GM23338 (cell line): ENCODE measurements at regions not wholly inside any gene's neighbourhood (a gene's known extent, or its start where the extent isn't known, plus 50 kb on each side); places are given as distances from the start of the nearest gene placed in this dataset.

Experiments used
- ATAC-seq: fragments of 200-7000 bp; cut with Tn5 transposase; 3 replicates; pipeline ENCODE4 v1.9.1; 2020
- DNase-seq: peaks from one replicate; pipeline ENCODE4 v3.0.0-alpha.2; 2015; ENCODE audit warnings: low spot score
- H2AFZ ChIP-seq: fragments of 200-600 bp; sonication (generic); 2 replicates; pipeline ENCODE4 v1.8.0; 2016; ENCODE audit warnings: antibody characterized with exemption, mild to moderate bottlenecking, moderate library complexity
- H3F3A ChIP-seq: fragments of 200-600 bp; sonication (generic); replicated peaks from 2 replicates; pipeline ENCODE4 v1.8.0; 2017; ENCODE audit warnings: antibody characterized with exemption, mixed run types, low read depth
- H3K27ac ChIP-seq: fragments of 200-600 bp; sonication (generic); 2 replicates; pipeline ENCODE4 v1.6.1; 2016; ENCODE audit warnings: low read depth
- H3K27me3 ChIP-seq: fragments of 200-600 bp; sonication (generic); 2 replicates; pipeline ENCODE4 v1.8.0; 2016; ENCODE audit warnings: mild to moderate bottlenecking, mixed run types, moderate library complexity; ENCODE audit not compliant: insufficient read depth
- H3K36me3 ChIP-seq: fragments of 200-600 bp; sonication (generic); 2 replicates; pipeline ENCODE4 v1.8.0; 2016; ENCODE audit warnings: mild to moderate bottlenecking; ENCODE audit not compliant: insufficient read depth
- H3K4me1 ChIP-seq: fragments of 200-600 bp; sonication (generic); 2 replicates; pipeline ENCODE4 v1.8.0; 2016; ENCODE audit warnings: mild to moderate bottlenecking, moderate library complexity; ENCODE audit not compliant: insufficient read depth
- H3K4me2 ChIP-seq: fragments of 200-600 bp; sonication (generic); 2 replicates; pipeline ENCODE4 v1.7.1; 2017; ENCODE audit warnings: mixed run types
- H3K4me3 ChIP-seq: fragments of 200-600 bp; sonication (generic); 2 replicates; pipeline ENCODE4 v1.6.1; 2016; ENCODE audit warnings: mixed run types
- H3K79me2 ChIP-seq: fragments of 200-600 bp; sonication (generic); replicated peaks from 2 replicates; pipeline ENCODE4 v1.8.0; 2017; ENCODE audit warnings: mild to moderate bottlenecking; ENCODE audit not compliant: insufficient read depth
- H3K9me2 ChIP-seq: fragments of 200-600 bp; sonication (generic); 2 replicates; pipeline ENCODE4 v1.8.0; 2017; ENCODE audit not compliant: insufficient read depth
- H4K20me1 ChIP-seq: fragments of 200-600 bp; sonication (generic); replicated peaks from 2 replicates; pipeline ENCODE4 v1.8.0; 2017; ENCODE audit warnings: mild to moderate bottlenecking; ENCODE audit not compliant: insufficient read depth
- H3K27ac Mint-ChIP-seq: 2 replicates; pipeline ENCODE4 v1.8.0; 2020; ENCODE audit warnings: inconsistent platforms, mild to moderate bottlenecking, moderate library complexity, mixed read lengths
- H3K27me3 Mint-ChIP-seq: 3 replicates; pipeline ENCODE4 v1.8.0; 2022; ENCODE audit warnings: low read depth, mild to moderate bottlenecking, moderate library complexity, mixed read lengths, inconsistent platforms; ENCODE audit not compliant: insufficient read depth, poor library complexity
- H3K36me3 Mint-ChIP-seq: 3 replicates; pipeline ENCODE4 v1.8.0; 2021; ENCODE audit warnings: low read depth, mild to moderate bottlenecking, inconsistent platforms, moderate library complexity, mixed read lengths
- H3K4me1 Mint-ChIP-seq: 3 replicates; pipeline ENCODE4 v1.8.0; 2020; ENCODE audit warnings: mild to moderate bottlenecking, inconsistent platforms, mixed read lengths
- H3K4me3 Mint-ChIP-seq: 3 replicates; pipeline ENCODE4 v1.8.0; 2021; ENCODE audit warnings: moderate library complexity, mild to moderate bottlenecking, inconsistent platforms, mixed read lengths
- H3K9me3 Mint-ChIP-seq: 3 replicates; pipeline ENCODE4 v1.8.0; 2020; ENCODE audit warnings: moderate library complexity, mild to moderate bottlenecking, inconsistent platforms, mixed read lengths
- CREB1 ChIP-seq: fragments of 250-450 bp; sonication (Bioruptor Pico); IDR thresholded peaks from 2 replicates; pipeline ENCODE4 v1.5.0; 2020; ENCODE audit warnings: low read depth, mild to moderate bottlenecking, moderate library complexity
- CTCF ChIP-seq, 2 experiments: fragments of 200-600 bp in 1 of 2; sonication (generic) in 1 of 2; conservative IDR thresholded peaks; 2 replicates each; pipeline versions ENCODE4 v1.5.1 to v1.6.1; 2016 to 2017; ENCODE audit warnings: antibody characterized with exemption in 2 of 2, low read depth in 2 of 2, mild to moderate bottlenecking in 2 of 2, moderate library complexity in 1 of 2
- ETS1 ChIP-seq: IDR thresholded peaks from 2 replicates; pipeline ENCODE4 v1.6.1; 2016; ENCODE audit warnings: antibody characterized with exemption
- EZH2 ChIP-seq: fragments of 200-600 bp; sonication (generic); IDR thresholded peaks from one replicate; pipeline ENCODE4 v1.8.0; 2017; ENCODE audit warnings: antibody characterized with exemption, mild to moderate bottlenecking, low read depth; ENCODE audit not compliant: unreplicated experiment
- EZH2phosphoT487 ChIP-seq: fragments of 200-600 bp; sonication (generic); IDR thresholded peaks from one replicate; pipeline ENCODE4 v1.8.1; 2018; ENCODE audit warnings: antibody characterized with exemption; ENCODE audit not compliant: unreplicated experiment
- JUNB ChIP-seq: IDR thresholded peaks from one replicate; pipeline ENCODE4 v1.6.1; 2016; ENCODE audit warnings: antibody characterized with exemption; ENCODE audit not compliant: unreplicated experiment
- NANOG ChIP-seq: IDR thresholded peaks from 2 replicates; pipeline ENCODE4 v1.6.1; 2016; ENCODE audit warnings: antibody characterized with exemption, borderline replicate concordance
- POLR2AphosphoS5 ChIP-seq: IDR thresholded peaks from 2 replicates; pipeline ENCODE4 v1.6.1; 2016; ENCODE audit warnings: antibody characterized with exemption, low read depth
- REST ChIP-seq: IDR thresholded peaks from one replicate; pipeline ENCODE4 v1.6.1; 2018; ENCODE audit warnings: antibody characterized with exemption; ENCODE audit not compliant: unreplicated experiment
- STAT1 ChIP-seq: IDR thresholded peaks from one replicate; pipeline ENCODE4 v1.6.1; 2016; ENCODE audit warnings: antibody characterized with exemption; ENCODE audit not compliant: unreplicated experiment
- ZNF114 ChIP-seq: fragments of 250-450 bp; sonication (Bioruptor Pico); IDR thresholded peaks from 2 replicates; pipeline ENCODE4 v1.5.0; 2020; ENCODE audit warnings: mild to moderate bottlenecking, moderate library complexity
- ZNF331 ChIP-seq: fragments of 250-450 bp; sonication (Bioruptor Pico); IDR thresholded peaks from 2 replicates; pipeline ENCODE4 v1.5.0; 2020; ENCODE audit warnings: low read depth, mild to moderate bottlenecking, moderate library complexity
- ZNF462 ChIP-seq: fragments of 250-450 bp; sonication (Bioruptor Pico); IDR thresholded peaks from 2 replicates; pipeline ENCODE4 v1.5.0; 2020; ENCODE audit warnings: mild to moderate bottlenecking, moderate library complexity

- Mint-ChIP-seq H3K9me3 (no peaks in the 10 kb centered on the region), H3K27ac (no peak overlapping the region), H3K36me3 (peaks cover 4% of the 10 kb centered on the region; the same call in 1 of the 3 replicates), H3K27me3 (no peaks in the 10 kb centered on the region), H3K4me3 (no peak overlapping the region), H3K4me1 (peaks cover 14% of the 10 kb centered on the region)
- no peak for DNase-seq
- Histone ChIP-seq H3F3A (no peaks in the 10 kb centered on the region), H3K27me3 (no peaks in the 10 kb centered on the region), H3K27ac (no peak overlapping the region), H3K36me3 (no peaks in the 10 kb centered on the region), H2AFZ (no peak overlapping the region; the same call in 1 of the 2 replicates), H3K4me3 (no peak overlapping the region), H3K9me2 (0 out of 2 replicates have a peak, but pooled peaks cover 4% of the 10 kb centered on the region), H4K20me1 (no peaks in the 10 kb centered on the region), H3K4me1 (no peaks in the 10 kb centered on the region; the same call in 1 of the 2 replicates), H3K4me2 (no peak overlapping the region), H3K79me2 (no peaks in the 10 kb centered on the region)
- TF ChIP-seq STAT1 (no peak), CTCF (conservative IDR thresholded peaks at IDR 0.05; ENCODE audit: low read depth in 2 of 2) (no peak), ZNF462 (CRISPR knock-in tag) (no peak), ETS1 (no peak), ZNF114 (CRISPR knock-in tag) (no peak), POLR2AphosphoS5 (no peak), JUNB (no peak), NANOG (no peak), EZH2 (no peak), REST (no peak), ZNF331 (no peak), EZH2phosphoT487 (no peak), CREB1 (CRISPR knock-in tag) (no peak)
- ATAC-seq, result no peak
Measured at GRCh38 chr18:76673281-76674185, 148.8 kb upstream of the ZNF236 start.
